Progenitor cell of endocrine pancreas (in vitro differentiated cells): ENCODE measurements at regions not wholly inside any gene's neighbourhood (a gene's known extent, or its start where the extent isn't known, plus 50 kb on each side); places are given as distances from the start of the nearest gene placed in this dataset.
"Not testable (repeated sequence)": the region's sequence is repeated elsewhere in the genome, so short reads cannot be mapped to it uniquely, and the experiment has no call there.

ENCODE experiments used
- DNase-seq: peaks from one replicate; pipeline ENCODE4 v3.0.0; 2021; ENCODE audit warnings: low spot score; ENCODE audit not compliant: unreplicated experiment
- H3K27ac Mint-ChIP-seq: 2 replicates; pipeline ENCODE4 v1.8.0; 2021; ENCODE audit warnings: mild to moderate bottlenecking, moderate library complexity, mixed read lengths
- H3K27me3 Mint-ChIP-seq: 2 replicates; pipeline ENCODE4 v1.8.0; 2021; ENCODE audit warnings: mixed read lengths
- H3K36me3 Mint-ChIP-seq: 2 replicates; pipeline ENCODE4 v1.8.0; 2022; ENCODE audit warnings: mixed read lengths; ENCODE audit not compliant: insufficient read depth
- H3K4me1 Mint-ChIP-seq: 2 replicates; pipeline ENCODE4 v1.8.0; 2021; ENCODE audit warnings: low read depth, mixed read lengths
- H3K4me3 Mint-ChIP-seq: 2 replicates; pipeline ENCODE4 v1.8.0; 2021; ENCODE audit warnings: low read depth, mild to moderate bottlenecking, moderate library complexity, mixed read lengths
- H3K9me3 Mint-ChIP-seq: 2 replicates; pipeline ENCODE4 v1.8.0; 2021; ENCODE audit warnings: low read depth, mixed read lengths
- TF ChIP-seq, protein P1 (sequence below): fragments of 200-600 bp; sonication (generic); IDR thresholded peaks from one replicate; pipeline ENCODE4 v1.5.0; 2021; ENCODE audit warnings: antibody characterized with exemption, mild to moderate bottlenecking; ENCODE audit not compliant: unreplicated experiment

DNA sequence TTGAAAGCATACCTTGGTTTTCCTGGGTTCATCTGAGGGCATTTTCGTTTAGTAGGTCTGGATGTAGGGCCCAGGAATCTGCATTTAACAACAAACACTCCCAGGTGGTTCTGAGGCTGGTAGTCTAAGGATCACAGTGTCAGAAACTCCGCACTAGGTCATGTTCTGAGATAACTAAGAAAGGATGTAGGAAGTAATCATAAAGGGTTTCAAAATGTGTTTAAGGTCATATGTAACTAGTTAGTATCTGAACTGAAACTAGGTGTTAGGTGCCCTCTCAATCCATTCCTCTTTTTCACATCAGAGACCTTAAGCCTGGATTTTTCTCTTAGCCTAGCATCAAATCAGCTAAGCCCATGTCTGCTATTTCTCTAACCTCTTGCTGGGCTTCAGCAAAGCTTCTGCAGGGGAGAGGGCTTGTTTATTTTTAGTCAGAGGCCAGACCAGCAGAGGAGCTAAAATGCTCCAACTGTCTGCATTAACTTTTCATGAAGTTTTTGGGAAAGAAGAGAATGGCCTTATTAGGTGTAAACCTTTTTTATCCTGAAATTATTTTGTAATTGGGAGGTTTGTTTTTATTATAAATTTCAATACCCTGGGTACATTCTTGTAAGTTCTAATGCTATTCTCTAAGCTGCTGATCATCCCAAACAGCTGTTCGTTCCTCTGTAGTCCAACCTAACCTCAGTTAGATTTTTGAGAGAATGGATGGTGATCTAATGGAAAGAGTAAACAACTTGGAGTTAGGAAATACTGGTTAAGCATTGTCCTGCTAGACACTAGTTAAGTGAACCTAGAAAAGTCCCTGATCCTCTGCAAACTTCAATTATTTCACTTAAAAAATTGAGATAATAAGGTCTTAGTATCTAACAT lies 262.8 kb upstream of the RFC3 start:
- no peak for DNase-seq
- no peaks in the 10 kb centered on the region for H3K9me3 Mint-ChIP-seq
- H3K27ac Mint-ChIP-seq = no peak overlapping the region
- TF ChIP-seq, protein P1, sequence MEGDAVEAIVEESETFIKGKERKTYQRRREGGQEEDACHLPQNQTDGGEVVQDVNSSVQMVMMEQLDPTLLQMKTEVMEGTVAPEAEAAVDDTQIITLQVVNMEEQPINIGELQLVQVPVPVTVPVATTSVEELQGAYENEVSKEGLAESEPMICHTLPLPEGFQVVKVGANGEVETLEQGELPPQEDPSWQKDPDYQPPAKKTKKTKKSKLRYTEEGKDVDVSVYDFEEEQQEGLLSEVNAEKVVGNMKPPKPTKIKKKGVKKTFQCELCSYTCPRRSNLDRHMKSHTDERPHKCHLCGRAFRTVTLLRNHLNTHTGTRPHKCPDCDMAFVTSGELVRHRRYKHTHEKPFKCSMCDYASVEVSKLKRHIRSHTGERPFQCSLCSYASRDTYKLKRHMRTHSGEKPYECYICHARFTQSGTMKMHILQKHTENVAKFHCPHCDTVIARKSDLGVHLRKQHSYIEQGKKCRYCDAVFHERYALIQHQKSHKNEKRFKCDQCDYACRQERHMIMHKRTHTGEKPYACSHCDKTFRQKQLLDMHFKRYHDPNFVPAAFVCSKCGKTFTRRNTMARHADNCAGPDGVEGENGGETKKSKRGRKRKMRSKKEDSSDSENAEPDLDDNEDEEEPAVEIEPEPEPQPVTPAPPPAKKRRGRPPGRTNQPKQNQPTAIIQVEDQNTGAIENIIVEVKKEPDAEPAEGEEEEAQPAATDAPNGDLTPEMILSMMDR = no peak
- no peaks in the 10 kb centered on the region for H3K27me3 Mint-ChIP-seq
- H3K4me1 Mint-ChIP-seq = peaks cover 2% of the 10 kb centered on the region
- H3K36me3 Mint-ChIP-seq = no peaks in the 10 kb centered on the region
- H3K4me3 Mint-ChIP-seq = no peak overlapping the region

DNA sequence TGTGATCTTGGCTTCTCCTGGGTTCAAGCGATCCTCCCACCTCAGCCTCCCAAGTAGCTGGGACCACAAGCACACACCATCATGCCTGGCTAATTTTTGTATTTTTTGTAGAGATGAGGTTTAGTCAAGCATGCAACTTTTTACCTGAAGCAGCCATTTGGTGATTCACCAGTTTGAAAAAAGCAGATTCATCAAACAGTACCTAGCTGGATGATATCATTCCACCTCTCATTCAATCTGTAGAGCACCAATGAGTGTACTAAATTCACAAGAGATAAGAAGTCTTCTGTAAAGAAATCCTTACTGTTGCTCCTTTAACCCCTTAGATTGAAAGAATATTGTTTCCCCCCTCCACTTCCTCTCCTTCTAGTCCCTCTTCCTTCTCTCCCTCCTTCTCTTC lies 261.1 kb upstream of the RFC3 start:
- TF ChIP-seq, protein P1 = no peak
- Mint-ChIP-seq H3K4me3 (no peak overlapping the region), H3K27ac (no peak overlapping the region), H3K36me3 (no peaks in the 10 kb centered on the region), H3K9me3 (no peaks in the 10 kb centered on the region), H3K27me3 (no peaks in the 10 kb centered on the region), H3K4me1 (peaks cover 2% of the 10 kb centered on the region)
- no peak for DNase-seq

DNA sequence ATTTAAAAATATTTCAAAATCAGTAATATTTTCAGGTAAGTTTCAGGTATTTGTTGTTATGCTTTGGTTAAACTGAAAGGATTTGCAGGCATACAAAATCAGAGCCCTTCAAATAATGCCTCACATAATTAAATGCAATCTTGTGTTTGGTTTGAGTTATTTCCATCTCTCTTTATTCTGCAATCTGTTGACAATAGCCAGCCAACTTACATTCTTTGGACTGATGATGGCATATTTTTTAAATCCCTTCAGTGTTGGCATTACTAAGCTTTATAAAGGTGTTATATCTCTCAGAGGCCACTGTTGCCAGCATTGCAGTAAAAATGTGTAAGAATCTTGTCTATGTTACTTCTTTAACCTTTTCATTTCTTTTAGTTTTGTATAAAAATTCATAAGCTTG lies 257.2 kb upstream of the RFC3 start:
- TF ChIP-seq, protein P1 = no peak
- H3K9me3 Mint-ChIP-seq = peaks cover 3% of the 10 kb centered on the region
- H3K27me3 Mint-ChIP-seq = no peaks in the 10 kb centered on the region
- DNase-seq = no peak
- H3K4me1 Mint-ChIP-seq = no peaks in the 10 kb centered on the region
- H3K36me3 Mint-ChIP-seq = no peaks in the 10 kb centered on the region
- no peak overlapping the region for H3K27ac Mint-ChIP-seq
- no peak overlapping the region for H3K4me3 Mint-ChIP-seq

DNA sequence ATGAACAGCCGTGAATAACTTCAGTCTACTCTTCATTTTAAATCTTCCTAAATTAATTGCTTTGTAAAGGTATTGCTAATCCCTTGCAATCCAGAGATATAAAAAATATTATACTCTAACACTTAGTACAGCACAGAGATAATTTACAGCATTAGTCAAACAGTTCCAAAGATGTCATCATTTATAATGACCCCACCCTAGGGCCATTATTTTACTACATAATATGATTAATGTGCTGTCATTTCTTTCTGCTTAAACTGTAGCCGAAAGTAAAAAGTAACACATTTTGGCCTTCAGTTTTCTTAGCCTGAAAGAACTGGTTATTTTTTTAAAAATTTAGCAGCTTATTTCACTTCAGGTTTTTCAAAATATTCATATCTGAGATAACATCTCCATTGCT lies 256.3 kb upstream of the RFC3 start:
- Mint-ChIP-seq H3K27me3 (no peaks in the 10 kb centered on the region), H3K4me3 (no peak overlapping the region), H3K4me1 (no peaks in the 10 kb centered on the region), H3K9me3 (peaks cover 3% of the 10 kb centered on the region), H3K36me3 (no peaks in the 10 kb centered on the region), H3K27ac (no peak overlapping the region)
- TF ChIP-seq, protein P1 = no peak
- no peak for DNase-seq

DNA sequence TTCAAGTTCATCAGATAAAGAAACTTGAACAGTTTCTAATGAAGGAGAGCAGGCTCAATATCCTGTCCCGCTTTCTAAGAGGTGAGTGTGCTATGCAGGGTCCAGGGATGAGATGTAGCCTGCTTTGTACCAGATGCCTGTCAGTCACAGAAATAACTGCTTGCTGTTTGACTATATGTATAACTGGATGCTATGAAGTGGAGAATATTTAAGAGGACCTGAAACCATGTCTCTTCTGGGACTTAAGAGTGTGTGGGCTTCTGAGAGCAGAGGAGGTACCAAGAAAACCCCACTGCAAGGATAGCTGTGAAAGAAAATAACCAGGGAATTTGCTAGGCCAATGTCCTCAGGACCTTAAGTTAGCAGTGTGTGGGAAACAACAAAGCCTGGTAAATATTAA lies 246.3 kb upstream of the RFC3 start:
- no peak overlapping the region for H3K4me3 Mint-ChIP-seq
- TF ChIP-seq, protein P1 = no peak
- H3K9me3 Mint-ChIP-seq = peaks cover 3% of the 10 kb centered on the region
- no peaks in the 10 kb centered on the region for H3K4me1 Mint-ChIP-seq
- no peak overlapping the region for H3K27ac Mint-ChIP-seq
- H3K27me3 Mint-ChIP-seq = no peaks in the 10 kb centered on the region
- DNase-seq = no peak
- H3K36me3 Mint-ChIP-seq = no peaks in the 10 kb centered on the region

DNA sequence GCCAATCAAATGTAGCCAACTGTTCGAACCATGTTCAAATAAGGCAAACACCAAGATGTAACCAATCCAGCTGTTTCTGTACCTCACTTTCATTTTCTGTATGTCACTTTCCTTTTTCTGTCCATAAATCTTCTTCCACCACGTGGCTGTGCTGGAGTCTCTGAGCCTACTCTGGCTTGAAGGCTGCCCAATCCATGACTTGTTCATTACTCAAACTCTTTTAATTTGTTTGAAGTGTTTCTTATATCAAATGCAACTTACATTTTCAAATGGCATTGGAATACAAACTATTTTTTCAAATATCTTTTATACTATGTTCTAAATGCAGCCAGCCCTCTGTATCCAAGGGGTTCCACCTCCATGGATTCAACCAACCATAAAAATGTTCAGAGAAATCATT lies 245.6 kb upstream of the RFC3 start:
- not testable (repeated sequence) for H3K27ac Mint-ChIP-seq, H3K4me3 Mint-ChIP-seq, H3K9me3 Mint-ChIP-seq, H3K4me1 Mint-ChIP-seq, H3K36me3 Mint-ChIP-seq, DNase-seq, H3K27me3 Mint-ChIP-seq
